GM23338 (cell line): ENCODE measurements at regions not wholly inside any gene's neighbourhood (a gene's known extent, or its start where the extent isn't known, plus 50 kb on each side); places are given as distances from the start of the nearest gene placed in this dataset.

ENCODE experiments used
- ATAC-seq: fragments of 200-7000 bp; cut with Tn5 transposase; 3 replicates; pipeline ENCODE4 v1.9.1; 2020
- DNase-seq: peaks from one replicate; pipeline ENCODE4 v3.0.0-alpha.2; 2015; ENCODE audit warnings: low spot score
- H2AFZ ChIP-seq: fragments of 200-600 bp; sonication (generic); 2 replicates; pipeline ENCODE4 v1.8.0; 2016; ENCODE audit warnings: antibody characterized with exemption, mild to moderate bottlenecking, moderate library complexity
- H3F3A ChIP-seq: fragments of 200-600 bp; sonication (generic); replicated peaks from 2 replicates; pipeline ENCODE4 v1.8.0; 2017; ENCODE audit warnings: antibody characterized with exemption, mixed run types, low read depth
- H3K27ac ChIP-seq: fragments of 200-600 bp; sonication (generic); 2 replicates; pipeline ENCODE4 v1.6.1; 2016; ENCODE audit warnings: low read depth
- H3K27me3 ChIP-seq: fragments of 200-600 bp; sonication (generic); 2 replicates; pipeline ENCODE4 v1.8.0; 2016; ENCODE audit warnings: mild to moderate bottlenecking, mixed run types, moderate library complexity; ENCODE audit not compliant: insufficient read depth
- H3K36me3 ChIP-seq: fragments of 200-600 bp; sonication (generic); 2 replicates; pipeline ENCODE4 v1.8.0; 2016; ENCODE audit warnings: mild to moderate bottlenecking; ENCODE audit not compliant: insufficient read depth
- H3K4me1 ChIP-seq: fragments of 200-600 bp; sonication (generic); 2 replicates; pipeline ENCODE4 v1.8.0; 2016; ENCODE audit warnings: mild to moderate bottlenecking, moderate library complexity; ENCODE audit not compliant: insufficient read depth
- H3K4me2 ChIP-seq: fragments of 200-600 bp; sonication (generic); 2 replicates; pipeline ENCODE4 v1.7.1; 2017; ENCODE audit warnings: mixed run types
- H3K4me3 ChIP-seq: fragments of 200-600 bp; sonication (generic); 2 replicates; pipeline ENCODE4 v1.6.1; 2016; ENCODE audit warnings: mixed run types
- H3K79me2 ChIP-seq: fragments of 200-600 bp; sonication (generic); replicated peaks from 2 replicates; pipeline ENCODE4 v1.8.0; 2017; ENCODE audit warnings: mild to moderate bottlenecking; ENCODE audit not compliant: insufficient read depth
- H3K9me2 ChIP-seq: fragments of 200-600 bp; sonication (generic); 2 replicates; pipeline ENCODE4 v1.8.0; 2017; ENCODE audit not compliant: insufficient read depth
- H4K20me1 ChIP-seq: fragments of 200-600 bp; sonication (generic); replicated peaks from 2 replicates; pipeline ENCODE4 v1.8.0; 2017; ENCODE audit warnings: mild to moderate bottlenecking; ENCODE audit not compliant: insufficient read depth
- H3K27ac Mint-ChIP-seq: 2 replicates; pipeline ENCODE4 v1.8.0; 2020; ENCODE audit warnings: inconsistent platforms, mild to moderate bottlenecking, moderate library complexity, mixed read lengths
- H3K27me3 Mint-ChIP-seq: 3 replicates; pipeline ENCODE4 v1.8.0; 2022; ENCODE audit warnings: low read depth, mild to moderate bottlenecking, moderate library complexity, mixed read lengths, inconsistent platforms; ENCODE audit not compliant: insufficient read depth, poor library complexity
- H3K36me3 Mint-ChIP-seq: 3 replicates; pipeline ENCODE4 v1.8.0; 2021; ENCODE audit warnings: low read depth, mild to moderate bottlenecking, inconsistent platforms, moderate library complexity, mixed read lengths
- H3K4me1 Mint-ChIP-seq: 3 replicates; pipeline ENCODE4 v1.8.0; 2020; ENCODE audit warnings: mild to moderate bottlenecking, inconsistent platforms, mixed read lengths
- H3K4me3 Mint-ChIP-seq: 3 replicates; pipeline ENCODE4 v1.8.0; 2021; ENCODE audit warnings: moderate library complexity, mild to moderate bottlenecking, inconsistent platforms, mixed read lengths
- H3K9me3 Mint-ChIP-seq: 3 replicates; pipeline ENCODE4 v1.8.0; 2020; ENCODE audit warnings: moderate library complexity, mild to moderate bottlenecking, inconsistent platforms, mixed read lengths
- CREB1 ChIP-seq: fragments of 250-450 bp; sonication (Bioruptor Pico); IDR thresholded peaks from 2 replicates; pipeline ENCODE4 v1.5.0; 2020; ENCODE audit warnings: low read depth, mild to moderate bottlenecking, moderate library complexity
- CTCF ChIP-seq, 2 experiments: fragments of 200-600 bp in 1 of 2; sonication (generic) in 1 of 2; conservative IDR thresholded peaks; 2 replicates each; pipeline versions ENCODE4 v1.5.1 to v1.6.1; 2016 to 2017; ENCODE audit warnings: antibody characterized with exemption in 2 of 2, low read depth in 2 of 2, mild to moderate bottlenecking in 2 of 2, moderate library complexity in 1 of 2
- ETS1 ChIP-seq: IDR thresholded peaks from 2 replicates; pipeline ENCODE4 v1.6.1; 2016; ENCODE audit warnings: antibody characterized with exemption
- EZH2 ChIP-seq: fragments of 200-600 bp; sonication (generic); IDR thresholded peaks from one replicate; pipeline ENCODE4 v1.8.0; 2017; ENCODE audit warnings: antibody characterized with exemption, mild to moderate bottlenecking, low read depth; ENCODE audit not compliant: unreplicated experiment
- EZH2phosphoT487 ChIP-seq: fragments of 200-600 bp; sonication (generic); IDR thresholded peaks from one replicate; pipeline ENCODE4 v1.8.1; 2018; ENCODE audit warnings: antibody characterized with exemption; ENCODE audit not compliant: unreplicated experiment
- JUNB ChIP-seq: IDR thresholded peaks from one replicate; pipeline ENCODE4 v1.6.1; 2016; ENCODE audit warnings: antibody characterized with exemption; ENCODE audit not compliant: unreplicated experiment
- NANOG ChIP-seq: IDR thresholded peaks from 2 replicates; pipeline ENCODE4 v1.6.1; 2016; ENCODE audit warnings: antibody characterized with exemption, borderline replicate concordance
- POLR2AphosphoS5 ChIP-seq: IDR thresholded peaks from 2 replicates; pipeline ENCODE4 v1.6.1; 2016; ENCODE audit warnings: antibody characterized with exemption, low read depth
- STAT1 ChIP-seq: IDR thresholded peaks from one replicate; pipeline ENCODE4 v1.6.1; 2016; ENCODE audit warnings: antibody characterized with exemption; ENCODE audit not compliant: unreplicated experiment
- ZNF114 ChIP-seq: fragments of 250-450 bp; sonication (Bioruptor Pico); IDR thresholded peaks from 2 replicates; pipeline ENCODE4 v1.5.0; 2020; ENCODE audit warnings: mild to moderate bottlenecking, moderate library complexity
- ZNF331 ChIP-seq: fragments of 250-450 bp; sonication (Bioruptor Pico); IDR thresholded peaks from 2 replicates; pipeline ENCODE4 v1.5.0; 2020; ENCODE audit warnings: low read depth, mild to moderate bottlenecking, moderate library complexity
- TF ChIP-seq, protein P1 (sequence below): IDR thresholded peaks from one replicate; pipeline ENCODE4 v1.6.1; 2018; ENCODE audit warnings: antibody characterized with exemption; ENCODE audit not compliant: unreplicated experiment
- TF ChIP-seq, protein P2 (sequence below): fragments of 250-450 bp; sonication (Bioruptor Pico); IDR thresholded peaks from 2 replicates; pipeline ENCODE4 v1.5.0; 2020; ENCODE audit warnings: mild to moderate bottlenecking, moderate library complexity

GRCh38 chr7:1361016-1361755 is 98.1 kb downstream of the MICALL2 start:
- Histone ChIP-seq H3K4me3 (no peak overlapping the region), H3K36me3 (no peaks in the 10 kb centered on the region), H3K4me1 (no peaks in the 10 kb centered on the region), H3K27me3 (no peaks in the 10 kb centered on the region), H3K27ac (no peak overlapping the region), H3K9me2 (no peaks in the 10 kb centered on the region), H3F3A (no peaks in the 10 kb centered on the region), H3K4me2 (no peak overlapping the region), H2AFZ (no peak overlapping the region), H3K79me2 (no peaks in the 10 kb centered on the region), H4K20me1 (no peaks in the 10 kb centered on the region)
- no peak for TF ChIP-seq CTCF (conservative IDR thresholded peaks at IDR 0.05; ENCODE audit: low read depth in 2 of 2)
- TF ChIP-seq, protein P1, sequence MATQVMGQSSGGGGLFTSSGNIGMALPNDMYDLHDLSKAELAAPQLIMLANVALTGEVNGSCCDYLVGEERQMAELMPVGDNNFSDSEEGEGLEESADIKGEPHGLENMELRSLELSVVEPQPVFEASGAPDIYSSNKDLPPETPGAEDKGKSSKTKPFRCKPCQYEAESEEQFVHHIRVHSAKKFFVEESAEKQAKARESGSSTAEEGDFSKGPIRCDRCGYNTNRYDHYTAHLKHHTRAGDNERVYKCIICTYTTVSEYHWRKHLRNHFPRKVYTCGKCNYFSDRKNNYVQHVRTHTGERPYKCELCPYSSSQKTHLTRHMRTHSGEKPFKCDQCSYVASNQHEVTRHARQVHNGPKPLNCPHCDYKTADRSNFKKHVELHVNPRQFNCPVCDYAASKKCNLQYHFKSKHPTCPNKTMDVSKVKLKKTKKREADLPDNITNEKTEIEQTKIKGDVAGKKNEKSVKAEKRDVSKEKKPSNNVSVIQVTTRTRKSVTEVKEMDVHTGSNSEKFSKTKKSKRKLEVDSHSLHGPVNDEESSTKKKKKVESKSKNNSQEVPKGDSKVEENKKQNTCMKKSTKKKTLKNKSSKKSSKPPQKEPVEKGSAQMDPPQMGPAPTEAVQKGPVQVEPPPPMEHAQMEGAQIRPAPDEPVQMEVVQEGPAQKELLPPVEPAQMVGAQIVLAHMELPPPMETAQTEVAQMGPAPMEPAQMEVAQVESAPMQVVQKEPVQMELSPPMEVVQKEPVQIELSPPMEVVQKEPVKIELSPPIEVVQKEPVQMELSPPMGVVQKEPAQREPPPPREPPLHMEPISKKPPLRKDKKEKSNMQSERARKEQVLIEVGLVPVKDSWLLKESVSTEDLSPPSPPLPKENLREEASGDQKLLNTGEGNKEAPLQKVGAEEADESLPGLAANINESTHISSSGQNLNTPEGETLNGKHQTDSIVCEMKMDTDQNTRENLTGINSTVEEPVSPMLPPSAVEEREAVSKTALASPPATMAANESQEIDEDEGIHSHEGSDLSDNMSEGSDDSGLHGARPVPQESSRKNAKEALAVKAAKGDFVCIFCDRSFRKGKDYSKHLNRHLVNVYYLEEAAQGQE = no peak
- no peak for TF ChIP-seq STAT1
- TF ChIP-seq POLR2AphosphoS5 = no peak
- TF ChIP-seq CREB1 = no peak
- no peak for TF ChIP-seq ETS1
- TF ChIP-seq JUNB = no peak
- no peak for TF ChIP-seq EZH2
- TF ChIP-seq ZNF114 (CRISPR knock-in tag) = no peak
- no peak for TF ChIP-seq ZNF331 (CRISPR knock-in tag)
- TF ChIP-seq, protein P2, sequence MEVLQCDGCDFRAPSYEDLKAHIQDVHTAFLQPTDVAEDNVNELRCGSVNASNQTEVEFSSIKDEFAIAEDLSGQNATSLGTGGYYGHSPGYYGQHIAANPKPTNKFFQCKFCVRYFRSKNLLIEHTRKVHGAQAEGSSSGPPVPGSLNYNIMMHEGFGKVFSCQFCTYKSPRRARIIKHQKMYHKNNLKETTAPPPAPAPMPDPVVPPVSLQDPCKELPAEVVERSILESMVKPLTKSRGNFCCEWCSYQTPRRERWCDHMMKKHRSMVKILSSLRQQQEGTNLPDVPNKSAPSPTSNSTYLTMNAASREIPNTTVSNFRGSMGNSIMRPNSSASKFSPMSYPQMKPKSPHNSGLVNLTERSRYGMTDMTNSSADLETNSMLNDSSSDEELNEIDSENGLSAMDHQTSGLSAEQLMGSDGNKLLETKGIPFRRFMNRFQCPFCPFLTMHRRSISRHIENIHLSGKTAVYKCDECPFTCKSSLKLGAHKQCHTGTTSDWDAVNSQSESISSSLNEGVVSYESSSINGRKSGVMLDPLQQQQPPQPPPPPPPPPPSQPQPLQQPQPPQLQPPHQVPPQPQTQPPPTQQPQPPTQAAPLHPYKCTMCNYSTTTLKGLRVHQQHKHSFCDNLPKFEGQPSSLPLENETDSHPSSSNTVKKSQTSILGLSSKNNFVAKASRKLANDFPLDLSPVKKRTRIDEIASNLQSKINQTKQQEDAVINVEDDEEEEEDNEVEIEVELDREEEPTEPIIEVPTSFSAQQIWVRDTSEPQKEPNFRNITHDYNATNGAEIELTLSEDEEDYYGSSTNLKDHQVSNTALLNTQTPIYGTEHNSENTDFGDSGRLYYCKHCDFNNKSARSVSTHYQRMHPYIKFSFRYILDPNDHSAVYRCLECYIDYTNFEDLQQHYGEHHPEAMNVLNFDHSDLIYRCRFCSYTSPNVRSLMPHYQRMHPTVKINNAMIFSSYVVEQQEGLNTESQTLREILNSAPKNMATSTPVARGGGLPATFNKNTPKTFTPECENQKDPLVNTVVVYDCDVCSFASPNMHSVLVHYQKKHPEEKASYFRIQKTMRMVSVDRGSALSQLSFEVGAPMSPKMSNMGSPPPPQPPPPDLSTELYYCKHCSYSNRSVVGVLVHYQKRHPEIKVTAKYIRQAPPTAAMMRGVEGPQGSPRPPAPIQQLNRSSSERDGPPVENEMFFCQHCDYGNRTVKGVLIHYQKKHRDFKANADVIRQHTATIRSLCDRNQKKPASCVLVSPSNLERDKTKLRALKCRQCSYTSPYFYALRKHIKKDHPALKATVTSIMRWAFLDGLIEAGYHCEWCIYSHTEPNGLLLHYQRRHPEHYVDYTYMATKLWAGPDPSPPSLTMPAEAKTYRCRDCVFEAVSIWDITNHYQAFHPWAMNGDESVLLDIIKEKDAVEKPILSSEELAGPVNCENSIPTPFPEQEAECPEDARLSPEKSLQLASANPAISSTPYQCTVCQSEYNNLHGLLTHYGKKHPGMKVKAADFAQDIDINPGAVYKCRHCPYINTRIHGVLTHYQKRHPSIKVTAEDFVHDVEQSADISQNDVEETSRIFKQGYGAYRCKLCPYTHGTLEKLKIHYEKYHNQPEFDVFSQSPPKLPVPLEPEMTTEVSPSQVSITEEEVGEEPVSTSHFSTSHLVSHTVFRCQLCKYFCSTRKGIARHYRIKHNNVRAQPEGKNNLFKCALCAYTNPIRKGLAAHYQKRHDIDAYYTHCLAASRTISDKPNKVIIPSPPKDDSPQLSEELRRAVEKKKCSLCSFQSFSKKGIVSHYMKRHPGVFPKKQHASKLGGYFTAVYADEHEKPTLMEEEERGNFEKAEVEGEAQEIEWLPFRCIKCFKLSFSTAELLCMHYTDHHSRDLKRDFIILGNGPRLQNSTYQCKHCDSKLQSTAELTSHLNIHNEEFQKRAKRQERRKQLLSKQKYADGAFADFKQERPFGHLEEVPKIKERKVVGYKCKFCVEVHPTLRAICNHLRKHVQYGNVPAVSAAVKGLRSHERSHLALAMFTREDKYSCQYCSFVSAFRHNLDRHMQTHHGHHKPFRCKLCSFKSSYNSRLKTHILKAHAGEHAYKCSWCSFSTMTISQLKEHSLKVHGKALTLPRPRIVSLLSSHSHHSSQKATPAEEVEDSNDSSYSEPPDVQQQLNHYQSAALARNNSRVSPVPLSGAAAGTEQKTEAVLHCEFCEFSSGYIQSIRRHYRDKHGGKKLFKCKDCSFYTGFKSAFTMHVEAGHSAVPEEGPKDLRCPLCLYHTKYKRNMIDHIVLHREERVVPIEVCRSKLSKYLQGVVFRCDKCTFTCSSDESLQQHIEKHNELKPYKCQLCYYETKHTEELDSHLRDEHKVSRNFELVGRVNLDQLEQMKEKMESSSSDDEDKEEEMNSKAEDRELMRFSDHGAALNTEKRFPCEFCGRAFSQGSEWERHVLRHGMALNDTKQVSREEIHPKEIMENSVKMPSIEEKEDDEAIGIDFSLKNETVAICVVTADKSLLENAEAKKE = no peak
- TF ChIP-seq NANOG = no peak
- no peak for TF ChIP-seq EZH2phosphoT487
- Mint-ChIP-seq H3K27me3 (peaks cover 17% of the 10 kb centered on the region), H3K27ac (no peak overlapping the region), H3K9me3 (no peaks in the 10 kb centered on the region), H3K4me1 (peaks cover 2% of the 10 kb centered on the region; the same call in 1 of the 3 replicates), H3K4me3 (no peak overlapping the region), H3K36me3 (no peaks in the 10 kb centered on the region)
- DNase-seq (no peak), ATAC-seq (no peak)
